ENCODE measurements at regions not wholly inside any gene's neighbourhood (a gene's known extent, or its start where the extent isn't known, plus 50 kb on each side); places are given as distances from the start of the nearest gene placed in this dataset.

DNA sequence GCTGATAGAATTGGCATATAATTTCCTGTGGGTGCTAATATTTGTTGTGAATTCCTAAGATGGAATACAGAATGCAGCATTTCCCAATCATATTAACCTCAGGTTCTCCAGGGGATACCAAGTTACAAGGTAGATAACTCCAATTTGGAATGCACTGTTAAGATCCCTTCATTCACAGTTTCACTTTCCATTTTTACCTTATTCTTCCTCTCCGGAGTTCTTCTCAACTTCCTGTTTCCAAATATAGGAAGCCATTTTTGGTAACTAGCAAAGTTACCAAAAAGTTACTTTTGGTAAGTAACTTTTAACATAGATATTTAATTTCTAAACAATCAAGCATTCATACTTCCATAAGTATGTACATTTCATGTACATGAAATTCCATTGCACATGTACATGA is 63.5 kb upstream of the PHACTR2 start:
- TF ChIP-seq EZH2phosphoT487 (IDR thresholded peaks at IDR 0.05; ENCODE audit: insufficient read depth, low read depth) (no peak), EZH2 (IDR thresholded peaks at IDR 0.05; ENCODE audit: insufficient read depth, poor library complexity, severe bottlenecking) (no peak)
